WTC11 (cell line): ENCODE measurements at regions not wholly inside any gene's neighbourhood (a gene's known extent, or its start where the extent isn't known, plus 50 kb on each side); places are given as distances from the start of the nearest gene placed in this dataset.

Experiments
- ATAC-seq: fragments of 200-7000 bp; cut with Tn5 transposase; 2 replicates; pipeline ENCODE4 v1.10.0; 2021; ENCODE audit warnings: mild to moderate bottlenecking, moderate library complexity
- CTCF ChIA-PET: fragments of 300-600 bp; sonication (Branson Sonifier 250); formaldehyde crosslinking; loops from one replicate; lab custom pipeline; 2021; ENCODE audit warnings: antibody characterized with exemption; lab: Charles Lee
- POLR2A ChIA-PET: fragments of 350-600 bp; sonication (Branson Sonifier 250); formaldehyde crosslinking; loops from one replicate; lab custom pipeline; 2021; ENCODE audit warnings: antibody characterized with exemption; lab: Charles Lee
- DNase-seq: peaks from one replicate; pipeline ENCODE4 v3.0.0; 2021; ENCODE audit warnings: low spot score
- H3K27ac Mint-ChIP-seq: 2 replicates; pipeline ENCODE4 v1.8.0; 2021; ENCODE audit warnings: mixed read lengths
- H3K27me3 Mint-ChIP-seq: 2 replicates; pipeline ENCODE4 v1.8.0; 2021; ENCODE audit warnings: low read depth, mild to moderate bottlenecking, moderate library complexity, mixed read lengths
- H3K36me3 Mint-ChIP-seq: 2 replicates; pipeline ENCODE4 v1.8.0; 2021; ENCODE audit warnings: mixed read lengths
- H3K4me1 Mint-ChIP-seq: 2 replicates; pipeline ENCODE4 v1.8.0; 2022; ENCODE audit warnings: mixed read lengths
- H3K4me3 Mint-ChIP-seq: 2 replicates; pipeline ENCODE4 v1.8.0; 2021; ENCODE audit warnings: mild to moderate bottlenecking, moderate library complexity, mixed read lengths
- H3K9me3 Mint-ChIP-seq: 2 replicates; pipeline ENCODE4 v1.8.0; 2021; ENCODE audit warnings: mixed read lengths
- ATF1 ChIP-seq: sonication (generic); formaldehyde crosslinking; IDR thresholded peaks from 2 replicates; pipeline ENCODE4 v1.8.1; 2023; ENCODE audit warnings: mild to moderate bottlenecking, moderate library complexity, missing genetic modification reagents
- ATF2 ChIP-seq: sonication (generic); formaldehyde crosslinking; IDR thresholded peaks from 2 replicates; pipeline ENCODE4 v1.8.1; 2022; ENCODE audit warnings: low read depth, missing genetic modification reagents, borderline replicate concordance
- CBFB ChIP-seq: sonication (generic); formaldehyde crosslinking; IDR thresholded peaks from 2 replicates; pipeline ENCODE4 v1.8.1; 2022; ENCODE audit warnings: mild to moderate bottlenecking, low read depth, missing genetic modification reagents
- E2F4 ChIP-seq: sonication (generic); formaldehyde crosslinking; IDR thresholded peaks from 2 replicates; pipeline ENCODE4 v1.8.1; 2022; ENCODE audit warnings: low read depth, mild to moderate bottlenecking, moderate library complexity, missing genetic modification reagents, borderline replicate concordance
- FOXP1 ChIP-seq: sonication (generic); formaldehyde crosslinking; IDR thresholded peaks from 2 replicates; pipeline ENCODE4 v1.8.0; 2022; ENCODE audit warnings: missing genetic modification reagents, mild to moderate bottlenecking, moderate library complexity, borderline replicate concordance
- MAX ChIP-seq: sonication (generic); formaldehyde crosslinking; IDR thresholded peaks from 2 replicates; pipeline ENCODE4 v1.8.0; 2022; ENCODE audit warnings: mild to moderate bottlenecking, missing genetic modification reagents
- NFATC4 ChIP-seq: fragments of 250-450 bp; sonication (Bioruptor Pico); IDR thresholded peaks from 2 replicates; pipeline ENCODE4 v1.9.0; 2021; ENCODE audit warnings: mild to moderate bottlenecking
- NR1H2 ChIP-seq: sonication (generic); formaldehyde crosslinking; IDR thresholded peaks from 2 replicates; pipeline ENCODE4 v1.9.0; 2021; ENCODE audit warnings: mild to moderate bottlenecking, moderate library complexity, missing genetic modification reagents
- SMAD4 ChIP-seq: sonication (generic); formaldehyde crosslinking; IDR thresholded peaks from 2 replicates; pipeline ENCODE4 v1.8.0; 2022; ENCODE audit warnings: mild to moderate bottlenecking, missing genetic modification reagents
- STAT6 ChIP-seq: sonication (generic); formaldehyde crosslinking; conservative IDR thresholded peaks from 2 replicates; pipeline ENCODE4 v1.8.1; 2023; ENCODE audit warnings: mild to moderate bottlenecking, low read depth, missing genetic modification reagents, moderate library complexity
- ZNF317 ChIP-seq: sonication (generic); formaldehyde crosslinking; IDR thresholded peaks from 2 replicates; pipeline ENCODE4 v1.8.1; 2023; ENCODE audit warnings: low read depth, mild to moderate bottlenecking, moderate library complexity, missing genetic modification reagents, borderline replicate concordance
- ZNF396 ChIP-seq: fragments of 250-450 bp; sonication (Bioruptor Pico); IDR thresholded peaks from 2 replicates; pipeline ENCODE4 v1.8.0; 2021; ENCODE audit warnings: mild to moderate bottlenecking, moderate library complexity, borderline replicate concordance
- ZNF425 ChIP-seq: fragments of 250-450 bp; sonication (Bioruptor Pico); conservative IDR thresholded peaks from 2 replicates; pipeline ENCODE4 v1.9.0; 2021; ENCODE audit warnings: mild to moderate bottlenecking
- ZNF532 ChIP-seq: fragments of 250-450 bp; sonication (Bioruptor Pico); IDR thresholded peaks from 2 replicates; pipeline ENCODE4 v1.9.0; 2021; ENCODE audit warnings: mild to moderate bottlenecking, borderline replicate concordance

- no peak for TF ChIP-seq ATF2
- no peak for TF ChIP-seq FOXP1 (CRISPR knock-in tag)
- TF ChIP-seq ZNF425: no peak
- TF ChIP-seq ZNF396 (CRISPR knock-in tag): no peak
- no peak for TF ChIP-seq CBFB
- TF ChIP-seq ATF1: no peak
Measured at GRCh38 chr16:86205521-86206245, 304.6 kb upstream of the FOXF1 start (continued).

- peaks cover 17% of the 10 kb centered on the region for H3K9me3 Mint-ChIP-seq
- H3K4me3 Mint-ChIP-seq: no peak overlapping the region
- no peak overlapping the region for H3K27ac Mint-ChIP-seq
Measured at GRCh38 chr16:86207350-86207749, 303.0 kb upstream of the FOXF1 start.

More at GRCh38 chr16:86207350-86207749, 303.0 kb upstream of the FOXF1 start:
- ATAC-seq (no peak), DNase-seq (no peak)
- Mint-ChIP-seq H3K27me3 (no peaks in the 10 kb centered on the region), H3K4me1 (peaks cover 15% of the 10 kb centered on the region), H3K36me3 (peaks cover 5% of the 10 kb centered on the region)
- TF ChIP-seq E2F4 (CRISPR knock-in tag) (no peak), ZNF532 (CRISPR knock-in tag) (no peak), SMAD4 (no peak), NFATC4 (CRISPR knock-in tag) (no peak), NR1H2 (CRISPR knock-in tag) (no peak), CBFB (no peak), MAX (CRISPR knock-in tag) (no peak), ZNF317 (no peak), STAT6 (CRISPR knock-in tag) (no peak)
- ChIA-PET POLR2A (no interaction called here), CTCF (no interaction called here)
